GM12872 (cell line): ENCODE measurements at regions not wholly inside any gene's neighbourhood (a gene's known extent, or its start where the extent isn't known, plus 50 kb on each side); places are given as distances from the start of the nearest gene placed in this dataset.

Source experiments
- TF ChIP-seq, protein P1 (sequence below): IDR thresholded peaks from 3 replicates; pipeline ENCODE4 v1.5.1; 2011; ENCODE audit warnings: low read depth, mild to moderate bottlenecking, low read length, moderate library complexity; ENCODE audit not compliant: insufficient read depth

DNA sequence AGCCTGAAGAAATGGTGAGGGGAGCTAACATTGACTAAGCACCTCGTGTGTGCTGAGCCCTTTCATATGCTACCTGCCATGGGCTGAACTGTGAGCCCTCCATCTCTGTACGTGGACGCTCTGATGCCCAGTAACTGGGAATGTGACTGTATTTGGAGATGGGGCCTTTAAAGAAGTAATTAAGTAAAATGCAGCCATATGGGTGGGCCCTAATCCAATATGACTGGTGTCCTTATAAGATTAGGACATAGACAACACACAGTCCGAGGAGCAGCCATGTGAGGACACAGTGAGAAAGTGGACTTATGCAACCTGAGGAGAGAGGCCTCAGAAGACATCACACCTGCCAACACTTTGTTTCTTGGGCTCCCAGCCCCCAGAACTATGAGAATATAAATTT, 92.7 kb upstream of the ATP1B1 start:
- TF ChIP-seq, protein P1, sequence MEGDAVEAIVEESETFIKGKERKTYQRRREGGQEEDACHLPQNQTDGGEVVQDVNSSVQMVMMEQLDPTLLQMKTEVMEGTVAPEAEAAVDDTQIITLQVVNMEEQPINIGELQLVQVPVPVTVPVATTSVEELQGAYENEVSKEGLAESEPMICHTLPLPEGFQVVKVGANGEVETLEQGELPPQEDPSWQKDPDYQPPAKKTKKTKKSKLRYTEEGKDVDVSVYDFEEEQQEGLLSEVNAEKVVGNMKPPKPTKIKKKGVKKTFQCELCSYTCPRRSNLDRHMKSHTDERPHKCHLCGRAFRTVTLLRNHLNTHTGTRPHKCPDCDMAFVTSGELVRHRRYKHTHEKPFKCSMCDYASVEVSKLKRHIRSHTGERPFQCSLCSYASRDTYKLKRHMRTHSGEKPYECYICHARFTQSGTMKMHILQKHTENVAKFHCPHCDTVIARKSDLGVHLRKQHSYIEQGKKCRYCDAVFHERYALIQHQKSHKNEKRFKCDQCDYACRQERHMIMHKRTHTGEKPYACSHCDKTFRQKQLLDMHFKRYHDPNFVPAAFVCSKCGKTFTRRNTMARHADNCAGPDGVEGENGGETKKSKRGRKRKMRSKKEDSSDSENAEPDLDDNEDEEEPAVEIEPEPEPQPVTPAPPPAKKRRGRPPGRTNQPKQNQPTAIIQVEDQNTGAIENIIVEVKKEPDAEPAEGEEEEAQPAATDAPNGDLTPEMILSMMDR, result no peak

- TF ChIP-seq, protein P1, result no peak
These were observed 91.0 kb upstream of the ATP1B1 start for GRCh38 chr1:169015464-169015863.

DNA sequence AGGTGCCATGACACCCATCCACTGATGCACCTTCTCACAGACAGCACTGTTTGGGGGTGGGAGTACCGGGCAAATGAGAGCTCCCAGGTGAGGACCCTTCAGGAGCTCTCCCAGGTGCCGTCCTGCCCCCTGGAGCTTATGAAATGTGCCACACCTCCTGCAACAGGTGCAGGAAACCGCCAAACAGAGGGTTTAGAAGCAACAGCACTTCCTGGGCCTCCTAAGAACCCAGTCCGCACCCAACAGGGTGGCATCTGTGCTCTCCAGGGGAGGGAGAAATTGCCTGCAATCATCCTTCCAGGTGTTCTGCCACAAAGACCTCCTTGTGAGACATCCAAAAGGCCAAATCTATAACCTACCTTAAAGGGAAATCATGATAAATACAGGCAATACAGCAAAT, 87.7 kb upstream of the ATP1B1 start:
- TF ChIP-seq, protein P1, result no peak

DNA sequence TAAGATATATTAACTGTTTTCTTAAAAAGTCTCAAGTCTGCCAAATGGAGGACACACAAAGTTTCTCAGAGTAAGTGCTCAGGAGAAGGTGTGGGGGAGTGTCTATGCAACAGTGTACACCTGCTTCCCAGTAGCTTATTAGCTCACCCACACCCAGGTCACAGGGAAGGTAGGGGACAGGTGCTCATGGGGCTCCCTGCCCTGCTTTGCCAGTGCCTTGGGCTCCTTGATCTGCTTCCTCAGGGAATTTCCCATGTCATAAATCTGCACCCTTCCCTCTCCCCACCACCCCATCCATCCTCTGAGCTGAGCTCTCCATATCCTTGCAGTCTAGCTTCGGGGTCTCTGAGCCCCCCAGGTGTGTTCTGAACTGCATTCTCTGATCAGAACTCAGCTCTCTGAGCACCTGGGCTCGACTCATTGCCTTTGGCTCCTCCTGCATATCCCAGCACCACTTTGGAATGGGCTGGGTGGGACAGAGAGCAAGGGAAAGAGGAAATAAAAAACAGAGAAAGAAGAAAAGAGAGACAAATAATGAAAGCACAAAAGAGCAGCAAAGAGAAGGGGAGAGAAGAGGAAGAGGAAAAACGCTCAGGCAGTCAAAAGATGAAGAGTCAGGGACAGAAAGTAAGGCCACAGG, 87.0 kb upstream of the ATP1B1 start:
- TF ChIP-seq, protein P1, result no peak

- TF ChIP-seq, protein P1, result no peak
These were observed 85.8 kb upstream of the ATP1B1 start for GRCh38 chr1:169020684-169021083.

DNA sequence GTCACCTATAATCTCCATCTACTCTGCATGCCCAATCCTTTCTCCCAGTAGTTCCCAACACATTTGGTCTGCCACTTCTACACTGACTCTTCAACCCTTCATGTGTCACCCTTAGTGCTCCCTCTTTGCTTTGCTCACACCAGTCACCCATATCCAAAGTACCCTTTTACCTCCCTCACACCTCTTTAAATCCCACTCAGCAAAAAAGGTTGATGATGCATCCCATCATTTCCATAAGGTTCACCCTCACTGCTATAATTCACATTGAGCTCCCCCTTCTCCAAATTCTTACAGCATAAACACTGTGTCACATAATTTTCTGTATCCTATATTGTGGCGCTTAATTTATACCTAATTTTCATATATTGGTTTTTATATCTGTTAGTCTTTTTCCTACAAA, 83.8 kb upstream of the ATP1B1 start:
- TF ChIP-seq, protein P1, result no peak

GRCh38 chr1:169024255-169024654, 82.2 kb upstream of the ATP1B1 start:
- TF ChIP-seq, protein P1, result no peak
